NK-92 treated with Interleukin-12 subunit alpha and Interleukin-12 subunit beta, amount 100 ng/mL, for 24 hours (cell line): ENCODE measurements at regions not wholly inside any gene's neighbourhood (a gene's known extent, or its start where the extent isn't known, plus 50 kb on each side); places are given as distances from the start of the nearest gene placed in this dataset.

Experiments
- DNase-seq: peaks from one replicate; lab custom pipeline; 2025; lab: John Stamatoyannopoulos, UW

DNA sequence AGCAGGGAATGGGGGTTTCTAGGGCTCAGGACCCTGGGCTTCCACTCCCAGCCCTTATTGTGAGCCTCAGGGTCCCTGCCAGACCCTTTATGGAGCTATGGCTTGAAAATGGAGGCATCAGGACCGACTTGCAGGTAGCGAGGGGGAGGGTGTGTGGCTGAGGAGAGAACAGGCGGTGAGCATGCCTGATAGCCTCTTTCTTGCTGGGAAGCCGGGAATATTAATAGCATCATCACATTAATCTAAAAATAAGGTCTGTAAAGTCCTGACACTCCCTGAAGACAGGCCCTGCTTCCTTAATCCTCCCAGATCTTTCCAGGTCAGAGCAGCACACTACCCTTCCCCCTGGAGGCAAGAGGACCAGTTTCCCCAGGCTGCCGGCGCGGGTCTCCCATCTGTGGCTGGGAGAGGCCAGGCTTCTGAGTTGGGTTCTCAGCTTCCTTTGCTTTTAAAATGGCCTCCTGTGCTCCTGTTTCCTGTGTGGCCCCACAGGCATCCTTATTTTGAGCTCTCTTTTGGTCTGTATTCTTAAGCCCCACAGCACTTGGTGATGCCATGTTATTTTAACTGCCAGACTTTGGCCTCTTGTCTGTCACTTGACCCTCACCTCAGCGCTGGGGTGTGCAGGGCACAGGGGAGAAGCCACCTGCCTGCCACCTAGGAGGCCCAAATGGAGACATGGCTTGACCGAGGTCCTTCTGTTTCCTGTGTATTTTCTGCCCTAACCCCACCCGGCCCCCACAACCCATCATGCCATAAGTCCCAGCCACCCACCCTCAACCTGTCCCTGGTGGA lies 185.0 kb upstream of the TOPAZ1 start:
- no peak for DNase-seq

DNA sequence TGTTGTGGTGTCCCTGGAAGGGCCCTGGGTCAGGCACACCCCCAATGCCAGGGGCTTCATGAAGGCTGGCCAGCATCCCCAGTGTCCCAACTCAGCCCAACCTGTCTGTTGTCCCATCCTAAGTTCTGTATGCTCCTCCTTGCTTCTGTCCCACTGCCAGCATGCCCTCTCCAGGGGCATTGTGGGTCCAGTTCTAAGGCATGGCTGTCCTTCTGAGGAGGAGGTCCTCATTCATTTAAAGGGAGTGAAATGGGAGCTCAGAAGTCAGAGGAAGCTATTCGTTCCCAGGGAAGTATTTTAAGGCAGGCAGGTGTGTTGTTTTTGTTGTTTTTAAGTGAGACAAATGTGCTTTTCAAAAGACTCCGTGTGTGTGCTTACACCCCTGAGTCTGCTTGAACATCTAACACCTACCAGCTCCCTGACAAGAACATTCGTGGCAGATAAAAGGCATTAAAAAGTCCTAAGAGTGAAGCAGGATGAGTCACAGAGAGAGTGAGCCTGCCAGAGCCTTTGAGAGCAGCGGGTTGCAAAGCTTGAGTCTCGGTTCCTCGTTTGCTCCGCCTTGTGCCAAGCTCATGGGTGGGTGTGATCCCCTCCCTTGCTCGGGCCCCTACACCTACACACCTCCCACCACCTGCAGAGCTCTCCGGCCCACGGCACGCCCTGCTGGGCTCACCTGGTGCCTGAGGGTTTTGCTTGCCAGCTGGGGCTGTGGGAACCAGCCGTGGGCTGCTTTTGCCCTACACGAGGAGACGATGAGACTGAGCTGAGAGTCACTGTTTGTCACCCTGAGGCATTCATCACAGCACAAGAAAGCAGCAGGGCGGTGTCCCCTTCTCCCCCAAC lies 183.4 kb upstream of the TOPAZ1 start:
- no peak for DNase-seq

DNA sequence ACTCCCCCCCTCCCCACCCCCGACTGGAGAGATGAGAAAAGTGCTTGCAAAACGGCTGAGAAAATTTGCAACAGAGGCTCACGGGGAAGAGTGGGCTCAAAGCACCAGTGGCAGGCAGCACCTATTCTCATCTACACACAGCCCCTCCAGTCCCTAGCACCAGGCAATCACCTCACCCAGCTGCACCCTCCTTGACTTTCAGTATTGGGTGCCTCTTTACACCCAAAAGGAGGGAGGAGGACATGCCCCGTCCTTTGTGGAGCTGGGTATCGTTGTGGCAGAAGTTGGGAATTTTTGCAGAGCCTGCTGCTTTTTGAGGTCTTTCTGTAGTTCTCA lies 182.8 kb upstream of the TOPAZ1 start:
- DNase-seq: no peak

DNA sequence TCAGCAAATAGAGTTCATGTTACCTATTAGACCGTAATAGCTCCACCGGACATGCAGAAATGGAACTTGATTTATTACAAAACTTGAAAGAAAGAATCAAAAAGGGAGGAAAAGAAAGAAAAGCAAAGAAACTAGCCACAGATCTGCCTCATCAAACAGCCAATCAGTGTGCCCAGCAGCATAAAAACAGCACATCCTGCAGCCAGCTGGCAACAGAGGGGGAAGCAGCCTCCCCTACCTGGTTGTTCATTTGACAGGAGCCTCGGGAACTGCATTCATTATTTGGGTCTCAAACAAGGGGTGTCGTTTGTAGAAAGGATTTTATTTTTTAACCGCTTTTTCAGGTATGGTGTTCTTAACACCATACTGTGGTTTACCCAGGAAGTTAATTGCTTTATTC lies 181.5 kb upstream of the TOPAZ1 start:
- DNase-seq: no peak

DNA sequence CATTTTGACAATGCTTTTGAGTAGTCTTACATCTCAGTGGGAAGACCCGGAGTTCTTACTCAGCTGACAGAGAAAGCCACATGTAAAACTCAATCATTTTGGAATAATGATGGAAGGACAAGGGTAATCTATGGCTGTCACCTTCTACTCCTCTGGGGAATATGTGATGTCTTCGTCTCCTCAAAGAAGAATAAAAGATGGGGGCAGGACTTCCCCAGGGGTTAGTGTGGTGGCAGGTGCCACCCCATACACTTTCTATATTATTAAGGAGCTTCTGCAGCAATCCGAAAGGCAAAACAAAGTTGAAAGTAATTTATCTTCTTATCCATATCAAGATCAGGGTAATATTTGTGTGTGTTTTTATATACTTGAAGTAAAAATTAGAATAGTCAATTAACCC lies 180.4 kb upstream of the TOPAZ1 start:
- DNase-seq: no peak

DNA sequence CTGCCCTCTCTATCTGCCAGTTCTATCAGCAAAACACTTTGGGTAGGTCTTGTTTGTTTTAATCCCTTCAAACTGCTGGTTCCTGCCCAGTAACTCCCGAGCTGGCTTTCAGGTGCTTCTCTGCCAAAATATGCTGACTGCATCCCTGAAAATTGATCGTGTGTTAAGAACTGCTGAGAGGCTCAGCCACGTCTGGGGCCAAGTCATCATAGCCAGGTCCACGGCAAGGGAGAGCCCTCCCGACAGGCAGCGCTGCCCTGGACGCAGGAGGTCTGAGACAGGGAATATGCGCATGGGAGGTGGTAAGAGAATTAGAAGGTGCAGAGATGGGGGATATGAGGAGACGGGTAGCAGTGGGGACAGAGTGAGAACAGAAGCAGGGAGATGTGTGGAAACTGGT lies 179.7 kb upstream of the TOPAZ1 start:
- no peak for DNase-seq

DNA sequence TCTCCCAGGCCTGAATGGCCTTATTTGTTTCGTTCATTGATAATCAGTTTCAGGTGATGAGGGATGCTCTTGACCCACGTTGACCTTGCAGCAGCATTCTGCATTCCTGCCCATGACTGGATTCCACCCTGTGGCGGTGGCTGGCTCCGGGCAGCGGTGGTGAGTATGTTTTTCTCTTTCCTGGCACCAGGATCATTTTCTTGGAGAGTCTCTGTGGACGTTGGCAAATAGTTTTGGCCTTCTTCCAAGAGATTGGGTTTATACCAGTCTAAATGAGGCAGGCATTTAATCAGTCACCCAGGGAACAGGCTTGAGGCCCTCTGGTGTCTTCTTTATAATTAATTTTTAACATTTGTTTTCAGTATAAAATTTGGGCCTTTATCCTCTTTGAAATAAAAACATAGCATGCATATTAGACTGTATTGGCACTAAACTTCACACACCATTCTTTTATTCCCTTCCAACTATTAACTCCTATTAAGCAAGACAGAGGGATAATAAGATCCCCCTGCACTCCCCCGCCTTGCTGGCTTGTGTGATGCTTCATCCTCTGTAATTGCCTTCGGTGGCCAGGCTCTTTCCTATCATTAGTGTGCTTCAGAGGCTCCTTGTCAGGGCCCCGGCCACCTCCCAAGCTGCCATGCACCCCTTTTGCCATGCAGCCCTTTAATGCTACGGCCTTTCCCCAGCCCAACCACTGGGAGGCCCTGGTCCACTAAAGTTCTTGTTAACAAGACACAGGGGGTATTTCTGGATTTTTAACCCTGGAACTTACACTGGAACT lies 176.2 kb upstream of the TOPAZ1 start:
- no peak for DNase-seq

DNA sequence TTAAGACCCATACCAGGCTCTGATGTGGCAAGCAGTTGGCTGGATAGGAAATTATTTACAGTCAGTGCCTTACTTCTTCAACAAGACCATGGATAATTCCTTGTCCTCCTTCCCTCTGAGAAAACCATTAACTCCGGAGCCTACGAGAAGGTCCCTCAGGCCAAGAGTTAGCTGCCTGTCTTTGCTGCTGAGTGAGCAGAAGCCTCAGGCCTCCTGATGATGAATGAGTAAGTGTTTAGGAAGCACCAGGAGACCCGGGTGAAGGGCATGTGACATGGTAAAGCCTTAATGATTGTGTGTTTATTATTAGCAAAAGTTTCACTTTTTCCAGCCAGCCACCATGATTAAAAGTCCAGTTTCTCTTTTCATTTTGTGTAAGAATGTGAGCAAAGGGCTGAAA lies 174.9 kb upstream of the TOPAZ1 start:
- DNase-seq: no peak

DNA sequence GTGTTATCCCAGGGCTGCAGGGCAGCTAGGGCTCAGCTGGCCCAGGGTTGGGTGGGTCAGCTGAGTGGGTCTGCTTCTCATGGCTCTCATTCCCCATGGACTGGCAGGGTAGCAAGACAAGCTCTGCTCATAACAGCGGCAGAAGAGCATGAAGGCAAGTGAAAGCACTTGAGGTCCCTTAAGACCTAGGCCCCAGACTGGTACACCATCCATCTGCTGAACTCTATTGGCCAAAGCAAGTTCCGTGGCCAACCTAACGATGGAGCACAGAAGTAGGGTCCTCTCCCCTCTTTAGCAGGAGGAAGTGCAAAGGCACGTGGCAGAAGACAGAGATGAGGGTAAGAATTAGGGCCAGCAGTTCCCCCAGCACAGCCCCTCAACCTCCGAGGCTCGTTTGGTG lies 174.3 kb upstream of the TOPAZ1 start:
- no peak for DNase-seq

DNA sequence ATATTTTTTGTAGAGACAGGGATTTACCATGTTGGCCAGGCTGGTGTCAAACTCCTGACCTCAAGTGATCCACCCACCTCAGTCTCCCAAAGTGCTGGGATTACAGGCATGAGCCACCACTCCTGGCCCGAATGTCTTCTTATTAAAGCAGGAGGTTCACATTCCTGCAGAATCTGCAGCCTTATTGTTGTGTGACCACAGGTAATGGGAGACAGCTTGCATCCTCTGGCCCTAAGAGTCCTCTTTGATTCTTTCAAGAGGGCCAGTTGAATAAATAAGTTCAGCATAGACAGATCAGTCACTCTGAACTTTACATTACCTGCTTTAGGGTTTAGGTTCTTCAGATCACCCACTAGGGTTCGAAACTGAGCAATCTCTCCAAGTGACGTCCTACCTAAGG lies 172.9 kb upstream of the TOPAZ1 start:
- DNase-seq: no peak

DNA sequence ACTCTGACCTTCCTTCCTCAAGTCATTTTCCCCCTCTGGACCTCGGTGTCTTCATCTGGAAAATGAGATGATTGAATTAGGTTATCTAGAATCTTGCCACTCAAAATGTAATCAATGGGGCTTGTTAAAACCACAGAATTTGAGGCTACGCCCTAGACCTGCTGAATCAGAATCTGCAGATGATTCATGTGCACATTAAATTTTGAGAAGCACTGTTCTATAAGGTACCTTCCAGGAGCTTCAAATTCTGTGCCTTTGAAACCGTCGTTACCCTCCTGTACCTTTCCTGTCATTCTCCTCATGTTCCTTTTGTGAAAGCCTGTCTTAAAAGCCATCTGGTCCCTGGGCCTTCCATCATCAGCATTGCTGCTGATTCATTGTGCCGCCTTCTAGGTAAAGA lies 172.4 kb upstream of the TOPAZ1 start:
- DNase-seq: no peak

DNA sequence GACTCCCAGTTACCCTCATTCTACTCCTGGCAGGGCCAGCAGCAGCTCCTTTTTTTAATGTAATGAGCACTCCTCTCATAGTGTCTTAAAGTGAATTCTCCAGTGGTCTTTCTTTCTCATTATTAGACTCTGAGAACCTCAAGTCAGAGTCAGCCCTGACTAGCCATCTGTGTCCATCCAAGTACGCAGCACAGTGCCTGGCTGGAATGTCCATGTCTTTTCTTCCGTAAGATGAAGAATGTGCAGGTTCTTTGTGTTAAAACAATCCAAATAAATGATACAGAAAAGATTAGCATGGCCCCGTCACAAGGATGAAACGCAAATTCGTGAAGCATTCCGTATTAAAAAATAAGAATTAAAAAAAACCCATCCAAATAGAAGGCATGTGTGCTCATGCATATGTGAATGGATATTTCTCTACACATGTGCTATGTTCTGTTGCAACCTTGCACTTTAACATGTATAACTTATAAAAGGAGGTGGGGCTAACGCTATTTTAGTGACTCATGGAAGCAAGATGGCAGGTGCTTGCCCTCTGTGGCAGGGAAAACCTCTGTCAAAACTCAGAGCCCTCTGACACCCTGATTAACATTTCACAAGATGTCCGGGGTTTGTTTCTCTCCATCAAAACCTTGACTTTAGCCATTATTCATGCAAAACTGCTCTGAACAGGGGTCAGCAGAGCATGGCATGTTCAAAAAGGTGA lies 170.7 kb upstream of the TOPAZ1 start:
- no peak for DNase-seq

DNA sequence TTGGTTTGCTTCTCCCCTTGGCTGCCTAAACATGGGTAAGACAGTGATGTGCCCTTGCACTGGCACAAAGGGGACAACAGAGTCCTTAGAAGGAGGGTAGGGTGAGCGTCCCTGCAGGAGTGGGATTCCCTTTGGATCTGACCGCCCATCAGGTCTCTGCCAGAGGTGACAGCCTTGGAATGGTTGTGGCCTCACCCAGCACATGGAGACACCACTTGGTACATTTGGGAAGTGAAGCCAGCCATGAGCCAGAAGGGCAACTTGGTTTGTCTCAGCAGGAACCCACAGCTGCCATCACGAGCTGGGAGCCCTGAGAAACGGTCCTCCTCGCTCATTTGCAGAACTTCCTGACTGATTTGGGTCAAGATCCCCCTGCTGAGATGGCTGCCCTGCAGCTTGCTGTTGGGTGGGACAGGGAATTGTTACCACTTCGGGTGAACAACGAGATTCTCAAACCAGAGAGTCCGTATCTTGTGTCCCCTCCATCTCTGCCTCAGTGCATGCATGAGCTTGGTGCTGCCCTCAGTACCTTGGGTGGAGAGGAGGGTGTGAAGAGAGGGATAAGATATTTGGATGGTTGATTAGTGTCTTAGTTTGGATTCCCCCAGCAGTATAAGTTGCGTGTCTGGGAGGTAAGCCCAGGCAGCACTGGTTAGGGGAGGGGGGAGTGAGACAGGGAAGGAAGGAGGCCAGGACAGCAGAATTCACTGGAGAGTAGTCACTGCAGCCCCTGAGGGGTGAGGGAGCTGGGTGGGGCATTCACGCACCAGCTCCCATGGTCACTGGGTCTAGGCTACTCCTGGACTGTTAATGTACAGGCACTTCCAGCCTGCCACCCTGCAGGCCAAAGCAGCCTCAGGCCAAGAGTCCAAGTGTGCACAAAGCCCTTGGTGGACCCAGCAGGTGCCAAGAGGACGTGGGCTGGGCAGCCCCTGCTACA lies 168.8 kb upstream of the TOPAZ1 start:
- DNase-seq: no peak

DNA sequence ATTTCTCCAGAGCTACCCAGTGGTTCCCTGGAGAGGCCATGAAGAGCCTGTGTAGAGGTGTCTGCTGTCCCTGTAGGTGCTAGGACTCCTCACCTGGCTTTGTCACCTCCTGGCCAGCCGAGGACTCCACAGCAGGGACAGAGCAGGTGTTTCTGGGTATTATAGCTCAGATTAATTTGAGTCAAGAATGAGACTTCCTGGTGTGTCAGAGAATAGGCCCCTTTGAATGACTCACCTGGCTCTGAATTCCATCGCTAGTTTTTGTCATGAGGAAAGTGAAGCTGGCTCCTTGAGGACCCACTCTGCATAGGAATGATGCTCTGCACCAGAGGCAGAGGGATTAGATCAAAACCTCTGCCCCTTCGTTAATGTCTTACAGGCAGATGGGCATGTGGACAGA lies 167.5 kb upstream of the TOPAZ1 start:
- DNase-seq: no peak

DNA sequence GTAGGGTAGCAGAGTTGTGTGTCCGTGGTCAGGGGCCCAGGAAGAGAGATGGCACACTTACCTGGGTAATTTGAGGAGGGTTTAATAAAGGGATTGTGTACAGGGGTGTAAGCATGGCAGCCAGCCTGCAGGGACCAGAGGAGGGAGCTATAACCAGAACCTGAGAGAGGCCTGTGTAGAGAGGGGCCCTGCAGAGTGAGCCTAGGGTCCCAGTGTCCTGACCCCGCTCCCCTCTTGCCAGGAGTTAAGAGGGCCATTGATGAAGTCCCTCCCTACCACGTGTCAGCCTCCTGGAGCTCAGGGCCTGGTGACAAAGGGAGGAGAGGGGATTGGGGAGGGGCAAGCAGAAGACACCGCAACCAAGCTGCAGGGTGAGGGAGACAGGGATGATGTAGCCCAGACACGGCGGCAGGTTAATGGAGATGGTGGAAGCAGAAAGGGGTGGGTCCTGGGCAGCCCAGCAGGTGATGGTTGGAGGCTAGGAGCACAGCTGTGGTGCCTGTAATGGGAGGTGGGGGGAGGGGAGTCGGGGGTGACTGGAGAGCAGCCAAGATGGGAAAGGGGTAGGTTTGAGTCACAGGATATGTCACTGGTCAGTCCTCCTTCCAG lies 165.4 kb upstream of the TOPAZ1 start:
- no peak for DNase-seq

DNA sequence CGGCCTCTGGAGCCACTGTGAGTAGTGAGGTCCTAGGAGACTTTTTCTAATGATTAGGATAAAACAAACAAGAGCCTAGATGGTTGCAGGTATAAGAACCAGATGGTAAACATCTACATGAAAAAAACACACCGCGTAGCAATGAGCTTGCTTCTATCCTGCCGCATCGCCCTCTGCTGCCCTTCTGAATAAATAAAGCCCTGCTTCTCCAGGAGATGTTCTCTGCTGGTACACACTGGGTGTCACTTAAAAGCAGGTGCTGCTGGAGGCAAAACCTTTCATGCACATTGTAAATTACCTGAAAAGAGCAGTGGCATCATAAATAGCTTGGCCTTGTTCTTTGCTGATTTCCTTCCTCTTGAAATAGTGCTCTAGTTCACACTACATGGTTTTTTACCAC lies 164.4 kb upstream of the TOPAZ1 start:
- DNase-seq: no peak

DNA sequence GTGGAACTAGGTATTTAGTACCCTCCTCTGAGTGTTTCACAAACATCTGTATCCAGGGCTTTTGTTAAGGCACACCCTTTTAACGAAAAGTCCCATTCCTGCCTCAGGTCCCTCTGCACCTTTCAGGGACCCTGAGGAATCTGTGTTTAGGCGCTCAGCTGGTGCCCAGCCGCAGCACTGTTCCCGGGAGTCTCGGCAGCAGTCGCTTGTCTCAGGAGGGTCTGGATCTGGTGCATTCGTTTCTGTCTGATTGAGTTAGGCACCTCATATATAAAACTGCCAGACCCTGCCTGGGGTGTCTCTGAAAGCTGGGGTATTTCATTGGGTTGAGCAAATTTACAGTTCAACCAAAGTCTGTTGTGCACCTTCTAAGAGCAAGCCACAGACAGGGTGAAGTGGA lies 162.8 kb upstream of the TOPAZ1 start:
- no peak for DNase-seq

DNA sequence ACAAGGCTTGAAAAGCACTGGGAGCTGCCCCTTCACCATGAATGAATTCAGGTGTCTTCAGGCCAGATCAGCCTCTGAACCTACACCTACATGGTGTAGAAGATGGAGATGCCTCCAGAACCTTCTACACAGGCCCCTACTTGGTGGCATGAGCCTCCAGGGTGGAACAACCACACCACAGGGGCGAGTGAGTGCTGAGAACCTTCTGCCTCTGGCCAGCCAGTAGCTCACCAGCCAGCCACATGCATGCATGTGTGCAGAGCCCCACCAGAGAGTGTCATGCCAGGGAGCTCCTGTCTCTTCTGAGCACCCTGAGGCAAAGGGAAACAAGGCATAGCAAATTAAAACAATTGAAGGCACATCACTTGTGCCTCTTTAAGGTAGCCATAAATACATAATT lies 161.8 kb upstream of the TOPAZ1 start:
- no peak for DNase-seq

DNA sequence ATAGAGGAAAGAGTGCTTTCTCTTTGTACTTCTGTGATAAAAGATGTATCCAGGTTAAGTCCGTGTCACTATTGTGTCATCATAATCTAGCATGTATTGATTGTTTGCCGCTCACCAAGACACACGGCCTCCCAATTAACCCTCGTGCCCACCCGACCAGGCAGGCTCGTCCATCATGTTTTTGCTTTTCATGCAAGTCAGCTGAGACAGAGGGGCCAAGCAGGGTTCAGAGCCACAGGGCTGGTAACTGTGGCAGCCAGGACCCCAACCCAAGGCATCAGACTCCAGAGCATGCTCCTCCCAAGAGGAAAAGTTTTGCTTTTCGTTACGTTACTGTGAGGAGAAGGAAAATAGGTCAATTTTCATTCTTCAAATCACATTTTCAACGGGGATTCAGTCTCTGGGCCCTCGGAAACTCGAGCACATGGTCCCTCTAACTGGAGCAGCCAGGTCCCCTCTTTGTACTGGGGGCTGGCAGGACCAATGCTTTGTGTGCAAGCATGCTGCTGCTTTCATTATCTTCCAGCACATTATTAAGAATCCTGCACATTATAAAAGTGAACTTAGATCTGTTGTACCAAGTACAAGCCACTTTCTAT lies 161.1 kb upstream of the TOPAZ1 start:
- DNase-seq: no peak

DNA sequence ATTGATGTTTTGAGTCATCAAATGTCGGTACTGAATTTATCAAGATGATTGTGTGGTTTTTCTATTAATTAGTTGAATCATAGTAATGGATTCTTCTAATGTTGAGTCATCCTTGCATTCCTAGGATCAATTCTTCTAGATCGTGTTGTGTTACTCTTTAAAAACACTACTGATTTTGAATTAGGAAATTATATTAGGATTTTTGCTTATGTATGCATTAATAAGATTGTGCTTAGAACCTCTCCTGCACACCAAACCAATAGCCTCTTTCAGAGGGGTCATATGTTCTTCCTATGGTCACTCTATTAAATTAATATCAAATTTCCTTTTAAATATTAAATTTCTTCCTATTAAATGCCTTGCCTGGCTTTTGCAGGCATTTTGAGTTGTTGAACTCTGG lies 151.7 kb upstream of the TOPAZ1 start:
- DNase-seq: no peak
